ENCODE measurements at regions not wholly inside any gene's neighbourhood (a gene's known extent, or its start where the extent isn't known, plus 50 kb on each side); places are given as distances from the start of the nearest gene placed in this dataset.

DNA sequence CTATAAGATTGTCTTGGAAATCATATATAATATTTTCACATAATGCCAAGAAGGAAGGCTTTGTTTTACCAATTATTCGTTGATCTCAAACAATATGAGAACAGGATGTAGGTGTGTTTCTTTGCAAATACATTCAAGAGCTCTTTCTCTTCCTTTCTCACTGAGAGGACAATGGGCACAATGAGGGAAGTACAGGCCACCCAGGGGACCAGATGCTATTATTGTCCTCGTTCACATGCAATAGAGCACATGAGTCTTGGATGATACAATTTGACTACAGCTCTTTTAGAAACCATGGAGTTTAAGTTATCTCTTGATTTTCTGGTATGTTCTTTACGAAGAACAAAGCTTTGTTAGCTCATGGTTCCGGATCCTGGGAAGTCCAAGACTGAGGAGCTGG, 323.7 kb upstream of the KLF6 start:
- no peak for DNase-seq (ENCODE audit: low read depth)

- DNase-seq (ENCODE audit: low read depth) = no peak
Measured at GRCh38 chr10:4107285-4107851, 322.4 kb upstream of the KLF6 start.

DNA sequence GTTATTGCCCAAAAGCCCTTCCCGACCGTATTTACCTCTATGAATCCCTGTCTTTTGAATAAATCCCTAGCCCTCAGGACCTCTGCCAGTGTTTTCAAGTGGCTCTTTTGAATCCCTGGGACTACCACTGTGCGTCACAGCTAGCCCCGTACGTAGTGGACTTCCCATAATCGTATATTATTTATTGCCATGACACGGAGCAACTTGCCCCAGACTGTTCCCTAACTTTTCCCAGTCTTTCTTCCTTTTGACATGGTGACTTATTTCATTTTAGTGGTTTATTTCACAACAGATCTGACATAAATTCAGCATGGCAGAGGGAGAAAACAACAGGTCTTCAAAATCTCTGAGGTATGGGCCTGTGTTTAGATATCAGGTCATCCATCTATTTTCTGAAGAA, 318.6 kb upstream of the KLF6 start:
- no peak for DNase-seq (ENCODE audit: low read depth)

DNA sequence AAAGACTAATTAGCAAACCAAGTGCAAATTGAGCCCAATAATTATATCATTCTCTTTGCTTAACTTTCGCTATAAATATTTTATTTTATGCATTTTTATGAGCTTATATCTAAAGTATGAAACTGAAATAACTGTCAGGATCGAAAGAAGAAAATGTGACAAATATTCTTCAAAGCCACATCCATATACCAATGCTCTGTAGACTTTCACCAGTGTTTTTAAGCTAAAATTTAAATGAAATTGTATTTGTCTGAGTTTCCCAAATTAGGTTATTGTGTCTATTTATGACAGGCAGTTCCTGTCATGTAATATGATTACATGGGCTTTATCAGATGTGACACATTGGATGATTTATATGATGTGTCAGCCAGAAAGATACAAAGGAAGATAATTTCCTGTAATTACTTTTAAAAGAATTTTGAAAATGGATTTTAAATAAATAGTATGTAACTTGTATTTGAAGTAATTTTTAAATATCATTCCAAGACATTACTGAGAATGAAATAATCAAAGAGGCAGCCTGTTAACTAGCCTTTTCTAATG, 317.9 kb upstream of the KLF6 start:
- DNase-seq (ENCODE audit: low read depth) = no peak

- no peak for DNase-seq (ENCODE audit: low read depth)
Measured at GRCh38 chr10:4101918-4102654, 317.1 kb upstream of the KLF6 start.

GRCh38 chr10:4100380-4100779, 315.4 kb upstream of the KLF6 start:
- no peak for DNase-seq (ENCODE audit: low read depth)

DNA sequence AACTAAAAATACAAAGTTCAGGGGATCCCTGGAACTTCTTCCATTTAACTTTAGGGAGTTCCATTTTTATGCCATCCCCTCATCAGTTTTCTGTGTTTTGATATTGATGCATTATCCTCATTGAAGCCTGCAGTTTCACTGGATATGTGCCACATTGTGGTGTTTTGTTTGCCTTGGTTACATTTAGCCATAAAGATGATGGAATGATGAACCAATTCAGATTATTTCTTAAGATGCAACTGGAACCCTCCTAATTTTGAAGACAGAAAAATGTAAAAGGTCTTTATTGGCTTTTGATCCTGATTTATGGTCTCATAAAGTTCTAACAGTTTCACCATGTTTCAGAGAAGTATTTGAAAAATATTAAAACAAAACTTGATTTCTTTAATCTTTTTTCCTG, 314.2 kb upstream of the KLF6 start:
- no peak for DNase-seq (ENCODE audit: low read depth)

- DNase-seq (ENCODE audit: low read depth) = no peak
Measured at GRCh38 chr10:4095166-4095917, 310.3 kb upstream of the KLF6 start.

GRCh38 chr10:4094751-4095150, 309.7 kb upstream of the KLF6 start:
- no peak for DNase-seq (ENCODE audit: low read depth)

- no peak for DNase-seq (ENCODE audit: low read depth)
Measured at GRCh38 chr10:4093438-4093837, 308.4 kb upstream of the KLF6 start.

DNA sequence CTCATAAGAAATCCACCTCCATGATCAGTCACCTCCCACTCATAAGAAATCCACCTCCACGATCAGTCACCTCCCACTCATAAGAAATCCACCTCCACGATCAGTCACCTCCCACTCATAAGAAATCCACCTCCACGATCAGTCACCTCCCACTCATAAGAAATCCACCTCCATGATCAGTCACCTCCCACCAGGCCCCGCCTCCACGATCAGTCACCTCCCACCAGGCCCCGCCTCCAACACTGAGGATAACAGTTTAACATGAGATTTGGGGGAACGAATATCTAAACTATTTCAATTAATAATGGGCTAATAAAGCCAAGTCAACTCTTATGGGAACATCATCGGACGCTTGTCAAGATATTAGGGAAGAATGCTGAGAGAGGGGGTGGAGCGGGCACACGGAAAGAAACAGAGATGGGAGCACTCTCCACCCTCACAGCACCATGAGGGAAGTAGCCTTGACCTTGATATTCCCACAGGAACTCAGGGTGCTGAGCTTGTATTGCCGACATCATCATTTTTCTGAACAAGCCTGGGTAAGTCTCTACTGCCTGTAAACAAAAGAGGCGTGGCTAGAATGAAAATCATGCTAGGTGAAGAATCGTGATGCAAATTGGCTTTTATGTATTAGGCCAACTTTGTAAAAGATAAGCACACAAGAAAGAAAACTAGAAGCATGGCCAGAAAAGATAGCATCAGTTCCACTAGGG, 303.5 kb upstream of the KLF6 start:
- peak; percentile 57 for DNase-seq (ENCODE audit: low read depth)

DNA sequence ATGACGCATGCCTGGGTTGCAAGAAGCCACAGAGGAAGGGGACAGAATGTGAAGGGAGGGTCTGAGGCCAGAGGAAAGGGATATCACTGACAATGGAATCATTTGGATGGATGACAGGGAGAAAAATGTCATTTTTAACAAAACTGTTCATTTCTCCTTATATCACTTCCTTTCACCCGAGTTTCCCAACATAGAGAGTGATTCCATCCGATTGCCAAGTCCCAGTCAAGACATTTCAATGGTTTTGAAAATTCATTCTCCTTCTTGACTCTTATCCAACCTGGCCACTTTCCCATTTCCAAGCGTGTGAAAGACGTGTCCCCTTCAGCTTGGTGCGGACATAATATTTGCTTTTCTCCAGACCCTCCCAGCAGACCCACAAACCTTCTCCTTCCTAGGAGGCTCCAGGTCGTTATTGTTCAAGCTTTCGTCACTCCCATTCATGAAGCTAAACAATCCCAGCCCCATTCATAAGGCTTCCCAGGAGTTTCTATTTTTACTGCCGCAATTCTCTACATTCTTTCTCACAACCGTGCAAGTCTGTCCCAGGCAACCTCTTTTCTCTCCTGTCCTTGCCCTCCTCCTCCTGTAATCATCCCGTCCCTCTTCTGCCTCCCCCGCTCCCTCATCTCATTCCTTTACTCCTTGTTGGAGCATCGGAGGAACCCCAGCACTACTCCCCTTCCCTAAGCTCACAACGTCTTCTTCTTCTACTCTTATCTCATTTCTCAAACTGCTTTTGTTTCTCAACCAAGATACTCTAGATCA, 301.3 kb upstream of the KLF6 start:
- no peak for DNase-seq (ENCODE audit: low read depth)

- no peak for DNase-seq (ENCODE audit: low read depth)
Measured at GRCh38 chr10:4083509-4084003, 298.5 kb upstream of the KLF6 start.

DNA sequence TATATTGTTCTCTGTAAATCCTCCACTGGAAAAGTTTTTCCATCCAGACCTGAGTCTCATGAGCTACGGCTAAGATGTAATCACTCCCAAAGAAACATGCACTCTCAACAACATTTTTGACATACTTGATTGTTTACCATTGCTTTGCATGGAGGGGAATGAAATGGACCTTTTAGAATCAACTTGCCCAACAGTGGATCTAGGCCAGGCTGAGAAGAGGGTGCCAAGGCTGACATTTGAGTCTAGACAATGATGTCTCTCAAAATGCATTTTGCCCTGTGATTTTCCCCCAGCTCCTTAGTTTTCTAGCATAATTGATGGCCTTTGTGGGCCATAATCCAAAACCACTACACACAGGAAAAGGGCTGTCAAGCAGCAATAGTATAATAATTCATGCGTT, 297.9 kb upstream of the KLF6 start:
- no peak for DNase-seq (ENCODE audit: low read depth)

DNA sequence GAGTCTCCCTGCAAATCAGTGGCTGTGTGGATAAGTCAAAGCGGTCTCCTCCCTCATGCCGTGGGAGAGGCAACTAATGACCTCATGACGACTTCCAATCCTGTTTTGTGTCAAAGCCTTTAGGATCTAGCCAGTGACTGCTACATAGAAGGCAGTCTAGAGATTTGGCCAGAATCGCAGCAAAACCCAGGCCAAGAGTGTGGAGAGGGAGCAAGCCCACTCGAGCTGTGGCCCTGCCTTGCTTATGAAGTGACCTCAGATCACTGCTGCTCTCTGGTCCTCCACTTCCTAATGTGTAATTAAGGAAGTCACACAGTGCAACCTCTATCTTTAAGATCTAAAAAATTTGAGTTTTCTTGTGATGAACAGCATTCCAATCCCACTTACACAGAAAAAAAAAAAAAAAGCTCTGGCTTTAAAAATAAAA, 296.7 kb upstream of the KLF6 start:
- DNase-seq (ENCODE audit: low read depth) = no peak

GRCh38 chr10:4080225-4080805, 295.3 kb upstream of the KLF6 start:
- no peak for DNase-seq (ENCODE audit: low read depth)

- DNase-seq (ENCODE audit: low read depth) = no peak
Measured at GRCh38 chr10:4079803-4080202, 294.8 kb upstream of the KLF6 start.

DNA sequence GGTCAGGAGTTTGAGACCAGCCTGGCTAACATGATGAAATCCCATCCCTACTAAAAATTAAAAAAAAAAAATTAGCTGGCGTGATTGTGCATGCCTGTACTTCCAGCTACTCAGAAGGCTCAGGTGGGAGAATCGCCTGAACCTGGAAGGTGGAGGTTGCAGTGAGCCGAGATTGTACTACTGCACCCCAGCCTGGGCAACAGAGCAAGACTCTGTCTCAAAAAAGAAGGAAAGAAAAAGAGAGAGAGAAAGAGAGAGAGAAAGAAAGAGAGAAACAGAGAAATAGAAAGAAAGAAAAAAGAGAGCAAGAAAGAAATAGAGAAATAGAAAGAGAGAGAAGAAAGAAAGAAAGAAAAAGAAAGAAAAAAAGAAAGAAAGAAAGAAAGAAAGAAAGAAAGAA, 292.8 kb upstream of the KLF6 start:
- DNase-seq (ENCODE audit: low read depth) = no peak

DNA sequence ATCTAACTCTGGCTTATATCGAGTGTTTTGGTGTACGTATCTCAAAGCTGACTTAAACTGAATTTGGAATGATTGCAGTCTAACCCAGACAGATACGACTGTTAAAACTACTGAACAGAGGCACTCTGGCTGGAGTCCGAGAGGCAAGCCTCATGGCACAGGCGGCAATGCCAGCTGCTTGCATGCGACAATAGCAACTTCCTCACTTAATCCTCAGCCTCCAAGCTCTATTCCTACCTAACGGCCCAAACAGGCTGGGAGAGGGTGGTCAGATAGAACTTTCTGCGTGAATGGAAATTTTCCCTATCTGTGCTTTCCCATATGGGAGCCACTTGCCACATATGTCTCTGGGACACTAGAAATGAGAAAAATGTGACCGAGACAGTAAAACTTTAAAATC, 292.0 kb upstream of the KLF6 start:
- DNase-seq (ENCODE audit: low read depth) = no peak

DNA sequence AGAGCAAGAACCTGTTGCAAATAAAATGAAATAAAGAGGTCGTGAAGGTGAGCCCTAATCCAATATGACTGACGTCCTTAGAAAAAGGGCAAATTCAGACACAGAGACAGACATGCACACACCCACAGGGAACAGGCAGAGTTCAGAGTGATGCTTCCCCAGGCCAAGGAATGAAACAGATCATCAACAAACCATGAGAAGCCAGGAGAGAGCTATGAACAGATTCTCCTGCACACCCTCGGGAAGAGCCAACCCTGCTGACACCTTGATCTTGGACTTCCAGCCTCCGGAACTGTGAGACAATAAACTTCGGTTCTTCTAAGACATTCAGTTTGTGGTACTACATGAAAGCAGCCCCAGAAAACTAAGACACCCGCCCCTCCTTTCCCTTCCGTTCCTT, 290.4 kb upstream of the KLF6 start:
- no peak for DNase-seq (ENCODE audit: low read depth)

All from stimulated activated CD4-positive, alpha-beta T cell treated with anti-CD3 and anti-CD28 coated beads, Interleukin-2, amount 100 ng/mL, for 4 hours (primary cell).